GM12892 (cell line): ENCODE measurements at regions not wholly inside any gene's neighbourhood (a gene's known extent, or its start where the extent isn't known, plus 50 kb on each side); places are given as distances from the start of the nearest gene placed in this dataset.

ENCODE experiments used
- POLR2A ChIP-seq: IDR thresholded peaks from 2 replicates; pipeline ENCODE4 v1.6.1; 2011; ENCODE audit warnings: low read depth, low read length, control low read depth
- POLR2AphosphoS5 ChIP-seq: IDR thresholded peaks from 2 replicates; pipeline ENCODE4 v1.6.1; 2011; ENCODE audit warnings: low read depth, low read length, control low read depth

- TF ChIP-seq POLR2A (no peak), POLR2AphosphoS5 (no peak)
Measured at GRCh38 chr2:437180-437579, 149.3 kb upstream of the ALKAL2 start.
